GM12873 (cell line): ENCODE measurements at regions not wholly inside any gene's neighbourhood (a gene's known extent, or its start where the extent isn't known, plus 50 kb on each side); places are given as distances from the start of the nearest gene placed in this dataset.

Experiments
- CTCF ChIP-seq: IDR thresholded peaks from 2 replicates; pipeline ENCODE4 v1.5.1; 2012; ENCODE audit warnings: low read depth, mild to moderate bottlenecking, moderate library complexity, low read length, control low read depth; ENCODE audit not compliant: insufficient read depth; ENCODE audit errors: missing control alignments

- TF ChIP-seq CTCF: no peak
These were observed 1523.0 kb upstream of the B3GALT2 start for GRCh38 chr1:194709439-194709838.

GRCh38 chr1:194707074-194707473, 1520.7 kb upstream of the B3GALT2 start:
- TF ChIP-seq CTCF: no peak

- no peak for TF ChIP-seq CTCF
These were observed 1518.9 kb upstream of the B3GALT2 start for GRCh38 chr1:194705123-194705854.

GRCh38 chr1:194698908-194699318, 1512.5 kb upstream of the B3GALT2 start:
- TF ChIP-seq CTCF: no peak

- no peak for TF ChIP-seq CTCF
These were observed 1506.8 kb upstream of the B3GALT2 start for GRCh38 chr1:194693244-194693643.

GRCh38 chr1:194684636-194685035, 1498.2 kb upstream of the B3GALT2 start:
- TF ChIP-seq CTCF: no peak

GRCh38 chr1:194658090-194658439, 1471.7 kb upstream of the B3GALT2 start:
- TF ChIP-seq CTCF: no peak
